GM12872 (cell line): ENCODE measurements at regions not wholly inside any gene's neighbourhood (a gene's known extent, or its start where the extent isn't known, plus 50 kb on each side); places are given as distances from the start of the nearest gene placed in this dataset.

Experiments
- TF ChIP-seq, protein P1 (sequence below): IDR thresholded peaks from 3 replicates; pipeline ENCODE4 v1.5.1; 2011; ENCODE audit warnings: low read depth, mild to moderate bottlenecking, low read length, moderate library complexity; ENCODE audit not compliant: insufficient read depth

DNA sequence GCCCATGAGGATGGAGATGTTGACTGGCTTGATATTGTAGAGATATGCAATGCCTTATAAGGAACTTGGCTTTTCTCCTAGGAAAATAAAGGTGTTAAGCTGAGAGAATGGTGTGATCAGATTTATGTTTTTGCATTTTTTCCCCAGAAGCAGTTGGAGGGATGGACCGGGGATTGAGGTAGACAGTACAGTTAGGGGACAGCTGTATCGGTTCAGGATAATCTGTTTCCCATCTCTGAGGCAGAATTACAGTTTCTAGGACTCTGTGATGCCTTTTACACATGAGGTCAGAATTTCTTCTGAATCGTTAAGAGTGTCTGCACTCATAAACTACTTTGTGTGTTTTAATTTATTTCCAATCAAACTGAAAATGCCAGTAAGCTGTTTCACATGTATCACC is 261.5 kb downstream of the CYRIA start:
- TF ChIP-seq, protein P1, sequence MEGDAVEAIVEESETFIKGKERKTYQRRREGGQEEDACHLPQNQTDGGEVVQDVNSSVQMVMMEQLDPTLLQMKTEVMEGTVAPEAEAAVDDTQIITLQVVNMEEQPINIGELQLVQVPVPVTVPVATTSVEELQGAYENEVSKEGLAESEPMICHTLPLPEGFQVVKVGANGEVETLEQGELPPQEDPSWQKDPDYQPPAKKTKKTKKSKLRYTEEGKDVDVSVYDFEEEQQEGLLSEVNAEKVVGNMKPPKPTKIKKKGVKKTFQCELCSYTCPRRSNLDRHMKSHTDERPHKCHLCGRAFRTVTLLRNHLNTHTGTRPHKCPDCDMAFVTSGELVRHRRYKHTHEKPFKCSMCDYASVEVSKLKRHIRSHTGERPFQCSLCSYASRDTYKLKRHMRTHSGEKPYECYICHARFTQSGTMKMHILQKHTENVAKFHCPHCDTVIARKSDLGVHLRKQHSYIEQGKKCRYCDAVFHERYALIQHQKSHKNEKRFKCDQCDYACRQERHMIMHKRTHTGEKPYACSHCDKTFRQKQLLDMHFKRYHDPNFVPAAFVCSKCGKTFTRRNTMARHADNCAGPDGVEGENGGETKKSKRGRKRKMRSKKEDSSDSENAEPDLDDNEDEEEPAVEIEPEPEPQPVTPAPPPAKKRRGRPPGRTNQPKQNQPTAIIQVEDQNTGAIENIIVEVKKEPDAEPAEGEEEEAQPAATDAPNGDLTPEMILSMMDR: no peak

DNA sequence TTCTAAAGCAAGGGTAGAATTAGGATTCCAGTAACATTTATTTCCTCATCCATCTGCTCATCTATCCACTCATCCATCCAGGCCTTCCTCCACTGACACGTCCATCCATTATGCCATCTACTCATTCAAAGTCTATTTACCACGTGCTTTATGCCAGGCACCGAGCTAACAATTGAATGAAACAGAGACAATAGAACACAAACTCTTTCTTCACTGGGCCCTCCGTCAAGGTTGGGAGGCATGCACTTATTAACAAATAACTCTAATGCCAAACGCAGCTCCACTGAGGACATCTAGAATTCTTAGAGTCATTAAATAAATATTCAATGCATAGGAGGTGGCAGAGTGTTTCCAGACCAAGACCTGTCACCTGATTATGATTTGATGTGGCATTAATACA is 262.7 kb downstream of the CYRIA start:
- TF ChIP-seq, protein P1: no peak

DNA sequence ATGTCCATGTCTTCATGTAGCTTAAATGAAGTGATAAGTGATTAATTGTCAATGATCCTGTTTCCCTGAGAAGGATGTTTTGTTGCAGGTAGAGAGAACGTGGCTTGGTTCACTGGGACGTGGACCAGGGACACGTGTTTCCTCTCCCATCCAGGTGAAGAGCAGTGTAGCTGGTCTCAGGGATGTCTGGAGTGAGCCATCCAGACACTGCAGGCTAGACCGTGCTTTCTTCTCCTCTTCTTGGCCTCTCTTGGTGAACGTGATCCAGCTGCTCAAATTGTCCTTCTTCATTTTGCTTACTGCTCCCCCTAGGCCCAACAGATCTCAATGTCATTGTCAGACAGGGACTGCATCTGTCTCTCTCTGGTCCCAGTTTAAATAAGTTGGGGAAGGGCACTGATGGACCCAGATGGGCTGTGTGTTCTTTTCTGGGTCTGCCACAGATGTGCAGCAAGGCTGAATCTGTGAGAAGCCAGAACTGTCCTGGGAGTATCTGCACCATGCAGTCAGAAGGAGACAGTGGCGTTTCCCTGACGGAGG is 263.8 kb downstream of the CYRIA start:
- TF ChIP-seq, protein P1: no peak

DNA sequence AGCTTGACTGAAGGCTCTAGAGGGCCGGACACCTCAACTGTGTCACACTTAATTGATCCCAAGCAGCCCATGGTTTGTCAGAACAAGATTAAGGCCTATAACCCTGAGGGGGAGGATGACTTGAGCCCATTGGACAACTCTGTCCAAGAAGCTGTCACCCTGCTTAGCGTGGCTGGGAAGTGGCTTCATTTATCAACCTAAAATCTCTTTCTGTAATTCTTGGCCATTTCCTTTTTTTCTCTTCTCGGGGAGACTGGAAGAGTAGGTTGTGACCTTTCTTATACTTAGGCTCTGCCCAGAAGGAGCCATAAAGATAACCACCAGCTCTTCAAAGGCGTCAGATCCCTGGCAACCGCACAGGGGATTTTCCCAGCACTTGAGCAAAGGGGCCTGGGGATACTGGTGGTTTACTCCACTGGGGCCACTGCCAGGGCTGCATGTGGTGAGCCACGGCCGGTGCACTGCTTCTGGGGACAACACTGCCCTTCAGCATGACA is 265.5 kb downstream of the CYRIA start:
- TF ChIP-seq, protein P1: no peak

DNA sequence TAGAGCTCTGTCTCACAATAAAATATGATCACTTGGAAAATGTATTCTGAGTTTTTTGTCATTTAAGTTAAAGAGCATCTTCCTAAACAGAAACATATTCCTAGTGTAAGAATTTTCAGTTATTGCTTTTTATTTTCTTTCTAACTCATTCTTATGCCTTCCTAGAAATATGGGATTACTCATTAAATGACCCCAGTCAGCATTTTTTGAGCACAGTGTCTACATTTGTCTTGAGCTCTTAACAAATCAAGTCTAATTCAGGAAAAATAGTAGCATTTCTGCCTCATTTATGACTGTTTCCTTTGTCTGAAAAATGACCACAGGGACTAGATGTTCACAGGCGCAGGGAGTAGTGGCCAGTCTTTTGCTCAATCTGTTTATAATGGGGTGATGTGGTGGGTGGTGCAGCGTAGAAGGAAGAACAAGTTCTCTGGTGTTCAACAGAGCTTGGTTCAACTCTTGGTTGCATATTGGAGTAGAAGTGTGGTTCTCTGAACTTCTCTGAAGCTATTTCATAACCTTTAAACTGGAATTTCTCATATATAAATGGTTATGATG is 267.1 kb downstream of the CYRIA start:
- TF ChIP-seq, protein P1: no peak

DNA sequence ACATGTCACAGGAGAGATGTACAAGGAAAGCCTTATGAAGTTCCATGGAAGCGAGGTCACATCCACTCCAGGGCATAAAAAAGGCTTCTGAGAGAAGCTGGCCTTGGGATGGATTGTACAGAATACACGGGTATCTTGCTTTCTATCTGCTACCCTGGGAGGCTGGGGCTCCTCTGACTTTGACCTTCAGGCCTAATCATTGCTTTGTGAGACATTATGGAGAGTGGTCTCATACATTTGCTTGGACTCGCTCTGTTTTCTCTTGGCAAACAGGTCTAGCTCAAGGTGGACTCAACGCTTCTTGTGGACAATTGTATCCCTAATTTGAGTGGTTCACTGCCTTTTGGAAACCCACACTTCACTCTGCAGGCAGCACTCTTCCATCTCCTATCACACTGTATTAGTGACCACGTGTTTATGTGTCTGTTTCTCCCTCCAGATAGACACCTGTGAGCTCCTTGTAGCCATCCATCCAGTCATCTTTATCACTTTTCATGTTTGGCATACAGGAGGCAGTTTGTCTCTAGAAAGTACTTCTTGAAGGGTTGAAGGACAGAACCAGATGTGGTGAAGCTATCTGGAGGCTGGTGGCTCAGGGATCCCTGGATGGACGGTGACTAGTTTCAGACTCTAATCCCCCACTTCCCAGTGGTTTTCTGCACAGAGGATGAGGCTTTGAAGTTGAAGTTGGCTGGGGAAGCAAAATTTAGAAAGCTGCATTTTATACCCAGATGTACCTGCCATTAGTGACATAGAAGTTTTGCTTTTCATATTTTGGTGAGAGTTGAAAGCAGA is 267.8 kb downstream of the CYRIA start:
- TF ChIP-seq, protein P1: no peak

DNA sequence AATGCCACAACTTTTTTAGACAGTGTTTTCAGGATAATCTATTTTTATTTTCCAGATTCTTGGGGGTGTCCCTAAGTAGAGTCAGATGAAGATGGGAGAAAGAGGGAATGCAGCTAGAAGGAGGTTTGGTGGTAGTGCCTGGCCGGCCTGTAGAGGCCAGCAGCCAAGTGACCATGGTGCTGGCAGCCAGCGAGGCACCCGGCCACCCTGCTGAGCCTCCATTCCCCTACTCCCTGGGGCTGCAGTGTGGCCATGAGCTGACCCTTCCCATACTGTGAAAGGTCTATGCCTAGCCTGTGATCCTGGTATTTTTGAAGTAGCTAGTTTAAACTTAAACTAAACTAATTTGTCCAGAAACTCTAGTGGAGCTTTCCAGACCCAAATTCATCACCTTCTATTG is 268.6 kb downstream of the CYRIA start:
- TF ChIP-seq, protein P1: no peak
